ENCODE measurements at regions not wholly inside any gene's neighbourhood (a gene's known extent, or its start where the extent isn't known, plus 50 kb on each side); places are given as distances from the start of the nearest gene placed in this dataset.

GRCh38 chr14:83372271-83372670, 1838.6 kb upstream of the SEL1L start:
- no peak for TF ChIP-seq CTCF (IDR thresholded peaks at IDR 0.05; ENCODE audit: insufficient read depth, missing control alignments)
- DNase-seq (ENCODE audit: insufficient read length, low spot score) (no peak), FAIRE-seq (no peak)

DNA sequence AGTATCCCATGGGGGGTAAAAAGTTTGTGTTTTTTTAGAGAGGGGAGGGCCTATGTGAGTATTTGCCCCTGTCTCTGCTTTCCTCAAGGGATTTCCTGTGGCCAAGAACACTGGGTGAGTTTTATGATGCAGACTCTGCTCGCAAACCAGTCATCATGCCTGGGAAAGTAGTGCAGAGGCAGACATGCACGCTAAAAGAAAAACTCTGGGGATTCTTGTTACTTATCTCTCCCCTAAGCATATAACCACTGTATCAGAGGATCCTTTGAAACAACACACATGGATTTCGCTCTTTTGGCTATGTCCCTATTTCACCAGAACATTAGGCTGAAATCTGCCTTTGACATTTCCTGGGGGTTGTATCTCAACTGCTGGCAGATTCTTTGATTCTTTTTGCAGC, 1845.8 kb upstream of the SEL1L start:
- no peak for DNase-seq (ENCODE audit: insufficient read length, low spot score)
- TF ChIP-seq CTCF (IDR thresholded peaks at IDR 0.05; ENCODE audit: insufficient read depth, missing control alignments), result no peak
- FAIRE-seq, result no peak

- no peak for DNase-seq (ENCODE audit: insufficient read length, low spot score)
- FAIRE-seq, result no peak
- TF ChIP-seq CTCF (IDR thresholded peaks at IDR 0.05; ENCODE audit: insufficient read depth, missing control alignments), result no peak
Measured at GRCh38 chr14:83384253-83384652, 1850.6 kb upstream of the SEL1L start.

DNA sequence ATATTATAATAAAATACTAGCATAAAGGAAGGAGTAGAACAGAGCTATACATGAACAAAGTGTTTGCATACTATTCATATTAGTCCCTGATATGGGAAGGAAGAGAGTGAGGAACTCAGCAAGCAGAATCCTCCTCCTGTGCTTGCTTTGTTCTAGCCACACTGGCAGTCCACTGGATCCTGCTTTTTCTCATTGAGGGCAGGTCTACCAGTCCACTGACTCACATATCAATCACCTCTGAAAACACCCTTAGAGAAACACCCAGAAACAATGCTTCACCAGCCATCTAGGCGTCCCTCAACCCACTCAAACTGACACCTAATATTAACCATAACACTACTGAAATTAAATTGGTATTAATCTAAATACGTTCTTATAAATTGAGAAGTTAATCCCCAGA, 1861.7 kb upstream of the SEL1L start:
- FAIRE-seq, result no peak

GRCh38 chr14:83416476-83416875, 1882.8 kb upstream of the SEL1L start:
- DNase-seq (ENCODE audit: insufficient read length, low spot score), result no peak
- TF ChIP-seq CTCF (IDR thresholded peaks at IDR 0.05; ENCODE audit: insufficient read depth, missing control alignments), result no peak
- FAIRE-seq, result no peak

More for the DNA sequence above, 1861.7 kb upstream of the SEL1L start:
- no peak for DNase-seq (ENCODE audit: insufficient read length, low spot score)
- no peak for TF ChIP-seq CTCF (IDR thresholded peaks at IDR 0.05; ENCODE audit: insufficient read depth, missing control alignments)

- DNase-seq (ENCODE audit: insufficient read length, low spot score), result no peak
Measured at GRCh38 chr14:83419420-83419819, 1885.8 kb upstream of the SEL1L start.

GRCh38 chr14:83421711-83422110, 1888.1 kb upstream of the SEL1L start:
- FAIRE-seq (no peak), DNase-seq (ENCODE audit: insufficient read length, low spot score) (no peak)
- TF ChIP-seq CTCF (IDR thresholded peaks at IDR 0.05; ENCODE audit: insufficient read depth, missing control alignments), result no peak

More at GRCh38 chr14:83419420-83419819, 1885.8 kb upstream of the SEL1L start:
- no peak for FAIRE-seq
- no peak for TF ChIP-seq CTCF (IDR thresholded peaks at IDR 0.05; ENCODE audit: insufficient read depth, missing control alignments)
